OCI-LY3 (cell line): ENCODE measurements at regions not wholly inside any gene's neighbourhood (a gene's known extent, or its start where the extent isn't known, plus 50 kb on each side); places are given as distances from the start of the nearest gene placed in this dataset.

Source experiments
- EZH2phosphoT487 ChIP-seq: fragments of 200-600 bp; shearing (Covaris generic); IDR thresholded peaks from 2 replicates; pipeline ENCODE4 v1.6.1; 2018; ENCODE audit warnings: antibody characterized with exemption, mixed run types, low read depth
- TF ChIP-seq, protein P1 (sequence below): fragments of 200-600, 300-600 bp; sonication (generic); IDR thresholded peaks from 2 replicates; pipeline ENCODE4 v1.5.1; 2014; ENCODE audit warnings: antibody characterized with exemption, low read length, low read depth

DNA sequence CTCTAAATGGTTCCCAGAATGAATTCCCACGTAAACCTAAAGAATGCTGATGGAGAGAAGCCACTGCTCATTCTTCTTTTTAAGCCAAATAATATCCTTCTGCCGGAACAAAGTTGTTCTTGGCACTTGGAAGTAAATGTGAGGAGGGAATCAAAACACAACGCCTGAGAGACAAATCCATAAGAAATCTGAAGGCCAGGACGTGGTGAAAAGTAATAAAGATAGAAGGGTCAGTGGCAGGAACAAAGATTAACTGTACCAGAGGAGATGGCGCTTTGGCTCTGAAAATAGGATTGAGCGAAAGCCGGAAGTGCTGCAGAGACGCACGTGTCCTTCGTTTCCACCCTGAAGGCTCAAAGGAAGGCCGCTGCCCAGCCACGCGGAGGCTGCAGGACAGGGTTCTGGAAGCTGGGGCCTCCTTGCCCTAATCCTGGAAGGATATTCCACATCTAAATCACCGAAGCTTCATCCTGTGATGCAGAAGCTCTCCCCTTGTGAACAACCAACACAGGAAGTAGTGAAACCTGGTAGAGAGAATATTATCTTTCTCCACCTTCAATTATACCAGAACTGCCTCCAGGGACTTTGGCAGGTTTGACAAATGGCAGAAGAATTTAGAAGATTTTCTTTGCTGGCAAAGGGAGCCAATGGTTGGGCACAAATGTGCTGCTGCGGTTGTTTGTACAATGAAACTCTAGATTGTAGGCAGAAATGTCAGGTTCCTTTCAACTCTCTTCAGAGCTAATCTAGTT lies 214.6 kb upstream of the SERP2 start:
- TF ChIP-seq, protein P1, sequence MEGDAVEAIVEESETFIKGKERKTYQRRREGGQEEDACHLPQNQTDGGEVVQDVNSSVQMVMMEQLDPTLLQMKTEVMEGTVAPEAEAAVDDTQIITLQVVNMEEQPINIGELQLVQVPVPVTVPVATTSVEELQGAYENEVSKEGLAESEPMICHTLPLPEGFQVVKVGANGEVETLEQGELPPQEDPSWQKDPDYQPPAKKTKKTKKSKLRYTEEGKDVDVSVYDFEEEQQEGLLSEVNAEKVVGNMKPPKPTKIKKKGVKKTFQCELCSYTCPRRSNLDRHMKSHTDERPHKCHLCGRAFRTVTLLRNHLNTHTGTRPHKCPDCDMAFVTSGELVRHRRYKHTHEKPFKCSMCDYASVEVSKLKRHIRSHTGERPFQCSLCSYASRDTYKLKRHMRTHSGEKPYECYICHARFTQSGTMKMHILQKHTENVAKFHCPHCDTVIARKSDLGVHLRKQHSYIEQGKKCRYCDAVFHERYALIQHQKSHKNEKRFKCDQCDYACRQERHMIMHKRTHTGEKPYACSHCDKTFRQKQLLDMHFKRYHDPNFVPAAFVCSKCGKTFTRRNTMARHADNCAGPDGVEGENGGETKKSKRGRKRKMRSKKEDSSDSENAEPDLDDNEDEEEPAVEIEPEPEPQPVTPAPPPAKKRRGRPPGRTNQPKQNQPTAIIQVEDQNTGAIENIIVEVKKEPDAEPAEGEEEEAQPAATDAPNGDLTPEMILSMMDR: no peak
- no peak for TF ChIP-seq EZH2phosphoT487
